ENCODE measurements at regions not wholly inside any gene's neighbourhood (a gene's known extent, or its start where the extent isn't known, plus 50 kb on each side); places are given as distances from the start of the nearest gene placed in this dataset.

- WGBS, 5 donors = 90 to 96% (median 93%) methylated on average over 4 of the region's 4 CpGs
- peaks cover 0 to 12% (median 0%) of the 10 kb centered on the region in 8 donors for H3K9me3 ChIP-seq
- intact Hi-C loops (cut with DNase I; ENCODE audit: low total_unique reads) = no loop called here
- H3K36me3 ChIP-seq = no peaks in the 10 kb centered on the region
- H3K4me1 ChIP-seq = no peaks in the 10 kb centered on the region
- no peaks in the 10 kb centered on the region for H3K27me3 ChIP-seq (replicated peaks in 1 of 7)
- H3K27ac ChIP-seq = no peak overlapping the region
- TF ChIP-seq POLR2AphosphoS5 (IDR thresholded peaks at IDR 0.05) = no peak
- H3K4me3 ChIP-seq = no peak overlapping the region
- DNase-seq = no peak
Observed at GRCh38 chr21:16011719-16012118, 281.9 kb downstream of the USP25 start.

DNA sequence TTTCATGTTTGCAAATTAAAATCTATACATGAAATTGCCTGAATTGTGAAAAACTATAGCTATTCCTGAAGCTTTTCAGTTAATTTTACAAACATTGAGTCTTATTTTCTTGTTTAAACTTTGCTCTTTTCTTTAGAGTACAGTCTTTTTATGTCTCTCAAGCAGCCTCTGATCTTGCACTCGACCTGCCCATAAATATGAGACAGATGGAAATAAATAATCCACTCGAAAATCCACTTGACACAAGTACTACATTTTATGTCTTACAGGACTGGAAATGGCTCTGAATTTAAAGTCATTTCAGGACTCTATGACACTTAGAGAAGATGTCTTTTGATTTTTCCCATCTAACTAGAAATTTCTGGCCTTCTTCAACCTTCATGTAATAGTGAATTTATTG is 283.8 kb downstream of the USP25 start:
- 35 to 68% (median 43%) methylated on average over 2 of the region's 2 CpGs for WGBS, 5 donors
- peaks cover 0 to 12% (median 0%) of the 10 kb centered on the region in 8 donors for H3K9me3 ChIP-seq
- H3K4me1 ChIP-seq = no peaks in the 10 kb centered on the region
- DNase-seq = no peak
- H3K27ac ChIP-seq = no peak overlapping the region
- intact Hi-C loops (cut with DNase I; ENCODE audit: low total_unique reads) = no loop called here
- H3K4me3 ChIP-seq = no peak overlapping the region
- no peaks in the 10 kb centered on the region for H3K27me3 ChIP-seq (replicated peaks in 1 of 7)
- TF ChIP-seq POLR2AphosphoS5 (IDR thresholded peaks at IDR 0.05) (no peak), POLR2A (IDR thresholded peaks at IDR 0.05) (no peak)
- TF ChIP-seq, protein P1, sequence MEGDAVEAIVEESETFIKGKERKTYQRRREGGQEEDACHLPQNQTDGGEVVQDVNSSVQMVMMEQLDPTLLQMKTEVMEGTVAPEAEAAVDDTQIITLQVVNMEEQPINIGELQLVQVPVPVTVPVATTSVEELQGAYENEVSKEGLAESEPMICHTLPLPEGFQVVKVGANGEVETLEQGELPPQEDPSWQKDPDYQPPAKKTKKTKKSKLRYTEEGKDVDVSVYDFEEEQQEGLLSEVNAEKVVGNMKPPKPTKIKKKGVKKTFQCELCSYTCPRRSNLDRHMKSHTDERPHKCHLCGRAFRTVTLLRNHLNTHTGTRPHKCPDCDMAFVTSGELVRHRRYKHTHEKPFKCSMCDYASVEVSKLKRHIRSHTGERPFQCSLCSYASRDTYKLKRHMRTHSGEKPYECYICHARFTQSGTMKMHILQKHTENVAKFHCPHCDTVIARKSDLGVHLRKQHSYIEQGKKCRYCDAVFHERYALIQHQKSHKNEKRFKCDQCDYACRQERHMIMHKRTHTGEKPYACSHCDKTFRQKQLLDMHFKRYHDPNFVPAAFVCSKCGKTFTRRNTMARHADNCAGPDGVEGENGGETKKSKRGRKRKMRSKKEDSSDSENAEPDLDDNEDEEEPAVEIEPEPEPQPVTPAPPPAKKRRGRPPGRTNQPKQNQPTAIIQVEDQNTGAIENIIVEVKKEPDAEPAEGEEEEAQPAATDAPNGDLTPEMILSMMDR (IDR thresholded peaks at IDR 0.05 in 8 of 11, conservative IDR thresholded peaks at IDR 0.05 in 3 of 11) = no peak
- H3K36me3 ChIP-seq = no peaks in the 10 kb centered on the region

DNA sequence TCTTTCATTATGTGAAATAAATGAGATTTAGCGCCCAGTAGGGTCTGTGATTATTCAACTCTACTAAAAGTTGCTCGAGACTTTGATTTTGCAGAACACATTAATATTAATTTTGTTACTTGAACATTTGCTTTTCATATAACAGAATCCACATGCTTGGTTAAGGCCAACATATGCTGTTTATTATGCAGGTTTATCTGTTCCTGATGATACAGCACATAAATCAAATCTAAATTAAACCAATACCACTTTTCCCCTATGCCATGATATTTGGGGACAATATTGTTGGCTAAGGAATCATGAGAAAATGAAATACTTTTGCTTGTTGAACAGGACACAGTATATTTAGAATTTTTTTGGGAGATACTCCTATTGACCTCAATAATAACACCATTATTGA is 291.1 kb downstream of the USP25 start:
- WGBS, 5 donors = 81 to 92% (median 90%) methylated on average over 2 of the region's 2 CpGs
- TF ChIP-seq, protein P1 (IDR thresholded peaks at IDR 0.05 in 8 of 11, conservative IDR thresholded peaks at IDR 0.05 in 3 of 11) = no peak
- TF ChIP-seq POLR2A (IDR thresholded peaks at IDR 0.05) = no peak
- TF ChIP-seq POLR2AphosphoS5 (IDR thresholded peaks at IDR 0.05) = no peak
- intact Hi-C loops (cut with DNase I; ENCODE audit: low total_unique reads) = no loop called here
- Histone ChIP-seq H3K9me3 (no peaks in the 10 kb centered on the region), H3K36me3 (no peaks in the 10 kb centered on the region), H3K4me1 (no peaks in the 10 kb centered on the region), H3K27me3 (replicated peaks in 1 of 7) (no peaks in the 10 kb centered on the region), H3K4me3 (no peak overlapping the region), H3K27ac (no peak overlapping the region)
- DNase-seq = no peak

- 62 to 89% (median 81%) methylated on average over 4 of the region's 4 CpGs for whole genome bisulfite sequencing, 5 donors
Observed at GRCh38 chr21:16022116-16022515, 292.3 kb downstream of the USP25 start.

More at GRCh38 chr21:16022116-16022515, 292.3 kb downstream of the USP25 start:
- H3K9me3 ChIP-seq = no peaks in the 10 kb centered on the region
- H3K27ac ChIP-seq = no peak overlapping the region
- DNase-seq = no peak
- TF ChIP-seq POLR2AphosphoS5 (IDR thresholded peaks at IDR 0.05) (no peak), POLR2A (IDR thresholded peaks at IDR 0.05) (no peak)
- TF ChIP-seq, protein P1 (IDR thresholded peaks at IDR 0.05 in 8 of 11, conservative IDR thresholded peaks at IDR 0.05 in 3 of 11) = no peak
- intact Hi-C loops (cut with DNase I; ENCODE audit: low total_unique reads) = no loop called here
- H3K27me3 ChIP-seq (replicated peaks in 1 of 7) = no peaks in the 10 kb centered on the region
- H3K36me3 ChIP-seq = no peaks in the 10 kb centered on the region
- H3K4me3 ChIP-seq = no peak overlapping the region
- H3K4me1 ChIP-seq = no peaks in the 10 kb centered on the region

All from spleen (tissue), 11 donors.